Keratinocyte (primary cell): ENCODE measurements at regions not wholly inside any gene's neighbourhood (a gene's known extent, or its start where the extent isn't known, plus 50 kb on each side); places are given as distances from the start of the nearest gene placed in this dataset.

Experiments
- DNase-seq: peaks from one replicate; pipeline ENCODE4 v3.0.0-alpha.2; 2011; ENCODE audit warnings: low read depth, missing footprints, low spot score
- FAIRE-seq: peaks from 2 replicates; lab custom pipeline; 2011; peaks lifted over from hg19 to GRCh38; lab: Jason Lieb, UNC
- H2AFZ ChIP-seq: 2 replicates; pipeline ENCODE4 v1.6.0; 2012; ENCODE audit warnings: low read length, control low read depth, inconsistent platforms; ENCODE audit not compliant: control insufficient read depth
- H3K27ac ChIP-seq: 2 replicates; pipeline ENCODE4 v1.5.1; 2011; ENCODE audit warnings: low read length; ENCODE audit not compliant: control insufficient read depth, insufficient read depth
- H3K27me3 ChIP-seq: 3 replicates; pipeline ENCODE4 v1.6.0; 2011; ENCODE audit warnings: low read length; ENCODE audit not compliant: control insufficient read depth, insufficient read depth; ENCODE audit errors: extremely low read depth
- H3K36me3 ChIP-seq, 2 experiments: 2 replicates in 1 of 2; 3 replicates in 1 of 2; pipeline ENCODE4 v1.5.1; 2011; ENCODE audit warnings: low read length in 2 of 2, mild to moderate bottlenecking in 1 of 2; ENCODE audit not compliant: control insufficient read depth in 2 of 2, insufficient read depth in 2 of 2; ENCODE audit errors: extremely low read depth in 1 of 2
- H3K4me1 ChIP-seq: 3 replicates; pipeline ENCODE4 v1.5.1; 2011; ENCODE audit warnings: low read length; ENCODE audit not compliant: control insufficient read depth, insufficient read depth; ENCODE audit errors: extremely low read depth
- H3K4me2 ChIP-seq: 3 replicates; pipeline ENCODE4 v1.6.0; 2011; ENCODE audit warnings: low read depth, low read length; ENCODE audit not compliant: control insufficient read depth, insufficient read depth; ENCODE audit errors: extremely low read depth
- H3K4me3 ChIP-seq, 3 experiments: fragments of 200-600 bp in 1 of 3; sonication (generic) in 1 of 3; 2 replicates in 2 of 3; 3 replicates in 1 of 3; pipeline ENCODE4 v1.5.1; 2011 to 2016; ENCODE audit warnings: low read length in 3 of 3, mild to moderate bottlenecking in 3 of 3, control low read depth in 2 of 3, inconsistent platforms in 1 of 3, low read depth in 1 of 3, mixed read lengths in 1 of 3, mixed run types in 1 of 3, moderate library complexity in 1 of 3; ENCODE audit not compliant: control insufficient read depth in 2 of 3, insufficient read depth in 2 of 3; ENCODE audit errors: extremely low read depth in 1 of 3
- H3K79me2 ChIP-seq: 2 replicates; pipeline ENCODE4 v1.6.0; 2012; ENCODE audit warnings: low read length; ENCODE audit not compliant: control insufficient read depth, insufficient read depth
- H3K9ac ChIP-seq: 3 replicates; pipeline ENCODE4 v1.6.0; 2011; ENCODE audit warnings: low read length; ENCODE audit not compliant: control insufficient read depth, insufficient read depth; ENCODE audit errors: extremely low read depth
- H3K9me1 ChIP-seq: 3 replicates; pipeline ENCODE4 v1.6.0; 2011; ENCODE audit warnings: low read length; ENCODE audit not compliant: control insufficient read depth, insufficient read depth; ENCODE audit errors: extremely low read depth
- H3K9me3 ChIP-seq: 2 replicates; pipeline ENCODE4 v1.5.1; 2012; ENCODE audit warnings: low read depth, low read length; ENCODE audit not compliant: control insufficient read depth
- H4K20me1 ChIP-seq: 3 replicates; pipeline ENCODE4 v1.6.0; 2011; ENCODE audit warnings: low read length; ENCODE audit not compliant: control insufficient read depth, insufficient read depth; ENCODE audit errors: extremely low read depth
- CTCF ChIP-seq, 3 experiments: IDR thresholded peaks in 1 of 3; conservative IDR thresholded peaks in 1 of 3; optimal IDR thresholded peaks in 1 of 3; 2 replicates in 2 of 3; 3 replicates in 1 of 3; pipeline versions ENCODE3 to v1.5.1; 2011; ENCODE audit warnings: low read length in 3 of 3, mild to moderate bottlenecking in 3 of 3, moderate library complexity in 2 of 3, control low read depth in 1 of 3, inconsistent platforms in 1 of 3; ENCODE audit not compliant: insufficient read depth in 2 of 3; ENCODE audit errors: extremely low read depth in 1 of 3
- EZH2 ChIP-seq: IDR thresholded peaks from one replicate; pipeline ENCODE4 v1.6.1; 2012; ENCODE audit warnings: inconsistent platforms, mild to moderate bottlenecking, low read length, moderate library complexity
- dilution Hi-C: fragments of 300-500 bp; cut with MboI; formaldehyde crosslinking; loops from one replicate; pipeline ENCODE4 v1.7.0; 2020; ENCODE audit warnings: low sequenced_read_pairs; ENCODE audit not compliant: extremely low pct_ligation_motif_present

- no peak for TF ChIP-seq EZH2
- TF ChIP-seq CTCF (optimal IDR thresholded peaks at IDR 0.05 in 1 of 3, IDR thresholded peaks at IDR 0.05 in 1 of 3, conservative IDR thresholded peaks at IDR 0.05 in 1 of 3; ENCODE audit: extremely low read depth in 1 of 3, insufficient read depth in 2 of 3, low read length in 3 of 3) = no peak
- no peaks in the 10 kb centered on the region for H3K9me3 ChIP-seq
- dilution Hi-C loops = no loop called here
- no peaks in the 10 kb centered on the region for H3K79me2 ChIP-seq
- H3K4me2 ChIP-seq = no peak overlapping the region
- no peaks in the 10 kb centered on the region for H3K27me3 ChIP-seq
- no peak overlapping the region for H3K4me3 ChIP-seq
- H3K4me1 ChIP-seq = no peaks in the 10 kb centered on the region
- no peaks in the 10 kb centered on the region for H3K36me3 ChIP-seq
- H3K9me1 ChIP-seq = no peaks in the 10 kb centered on the region
- no peak overlapping the region for H3K27ac ChIP-seq
- H2AFZ ChIP-seq = no peak overlapping the region
- H4K20me1 ChIP-seq = no peaks in the 10 kb centered on the region
- H3K9ac ChIP-seq = no peak overlapping the region
- DNase-seq (no peak), FAIRE-seq (no peak)
Observed at GRCh38 chr15:23994273-23994672, 307.2 kb upstream of the NDN start.

GRCh38 chr15:23998056-23998455, 311.0 kb upstream of the NDN start:
- no peak for FAIRE-seq
- H3K4me3 ChIP-seq = no peak overlapping the region
- TF ChIP-seq CTCF (optimal IDR thresholded peaks at IDR 0.05 in 1 of 3, IDR thresholded peaks at IDR 0.05 in 1 of 3, conservative IDR thresholded peaks at IDR 0.05 in 1 of 3; ENCODE audit: extremely low read depth in 1 of 3, insufficient read depth in 2 of 3, low read length in 3 of 3) (no peak), EZH2 (no peak)

More at GRCh38 chr15:23998056-23998455, 311.0 kb upstream of the NDN start:
- Histone ChIP-seq H3K9me3 (no peaks in the 10 kb centered on the region), H3K4me2 (no peak overlapping the region), H3K9ac (no peak overlapping the region), H3K4me1 (no peaks in the 10 kb centered on the region), H3K9me1 (no peaks in the 10 kb centered on the region), H3K79me2 (no peaks in the 10 kb centered on the region), H3K36me3 (no peaks in the 10 kb centered on the region), H4K20me1 (no peaks in the 10 kb centered on the region), H3K27me3 (no peaks in the 10 kb centered on the region), H2AFZ (no peak overlapping the region), H3K27ac (no peak overlapping the region)
- dilution Hi-C loops = no loop called here
- DNase-seq = no peak
